22Rv1 (cell line): ENCODE measurements at regions not wholly inside any gene's neighbourhood (a gene's known extent, or its start where the extent isn't known, plus 50 kb on each side); places are given as distances from the start of the nearest gene placed in this dataset.

Experiments used
- CTCF ChIP-seq: fragments of 450-650 bp; IDR thresholded peaks from 2 replicates; pipeline ENCODE4 v1.5.1; 2017; ENCODE audit warnings: mild to moderate bottlenecking
- ZFX ChIP-seq: fragments of 450-650 bp; IDR thresholded peaks from 2 replicates; pipeline ENCODE4 v1.6.1; 2017; ENCODE audit warnings: antibody characterized with exemption, borderline replicate concordance

- TF ChIP-seq CTCF = no peak
- no peak for TF ChIP-seq ZFX
Measured at GRCh38 chr6:156348849-156349248, 428.3 kb upstream of the ARID1B start.
